B cell (primary cell): ENCODE measurements at regions not wholly inside any gene's neighbourhood (a gene's known extent, or its start where the extent isn't known, plus 50 kb on each side); places are given as distances from the start of the nearest gene placed in this dataset.
"Not testable (repeated sequence)": the region's sequence is repeated elsewhere in the genome, so short reads cannot be mapped to it uniquely, and the experiment has no call there.

Experiments
- ATAC-seq: fragments of 200-7000 bp; cut with Tn5 transposase; one replicate; pipeline ENCODE4 v1.10.0; 2021; ENCODE audit warnings: low read depth, mild to moderate bottlenecking, moderate number of reproducible peaks, moderate library complexity
- CTCF ChIA-PET: fragments of 350-600 bp; sonication (Branson Sonifier 250); formaldehyde crosslinking; loops from one replicate; lab custom pipeline; 2021; ENCODE audit warnings: antibody characterized with exemption, inconsistent platforms; lab: Charles Lee
- POLR2A ChIA-PET: fragments of 350-600 bp; sonication (Branson Sonifier 250); formaldehyde crosslinking; loops from one replicate; lab custom pipeline; 2021; ENCODE audit warnings: antibody characterized with exemption; lab: Charles Lee
- DNase-seq: peaks from one replicate; pipeline ENCODE4 v3.0.0; 2013
- H2AFZ ChIP-seq: 2 replicates; pipeline ENCODE4 v1.6.1; 2012; ENCODE audit warnings: mild to moderate bottlenecking, low read depth, low read length; ENCODE audit not compliant: insufficient read depth, poor library complexity, severe bottlenecking
- H3K27ac ChIP-seq, 2 donors: 1 replicate in 1 of 2; 2 replicates in 1 of 2; pipeline ENCODE4 v1.5.1; 2012 to 2013; ENCODE audit warnings: low read length in 2 of 2, mild to moderate bottlenecking in 2 of 2, moderate library complexity in 1 of 2
- H3K27me3 ChIP-seq, 4 experiments: fragments of 200-600 bp in 1 of 4; sonication (generic) in 1 of 4; replicated peaks in 1 of 4; 1 replicate in 2 of 4; 2 replicates in 2 of 4; pipeline versions ENCODE4 v1.6.1 to v1.7.0; 2013 to 2016; ENCODE audit warnings: low read length in 3 of 4, mild to moderate bottlenecking in 2 of 4, mixed read lengths in 1 of 4, moderate library complexity in 1 of 4; ENCODE audit not compliant: insufficient read depth in 4 of 4, control insufficient read depth in 3 of 4; ENCODE audit errors: control extremely low read depth in 1 of 4
- H3K36me3 ChIP-seq, 2 experiments: replicated peaks in 1 of 2; 1 replicate in 1 of 2; 2 replicates in 1 of 2; pipeline versions ENCODE4 v1.6.1 to v1.7.1; 2013; ENCODE audit warnings: low read length in 1 of 2; ENCODE audit not compliant: insufficient read depth in 2 of 2, control insufficient read depth in 1 of 2; ENCODE audit errors: control extremely low read depth in 1 of 2, extremely low read depth in 1 of 2
- H3K4me1 ChIP-seq, 2 donors: fragments of 200-600 bp in 1 of 2; sonication (generic) in 1 of 2; 1 replicate in 1 of 2; 2 replicates in 1 of 2; pipeline versions ENCODE4 v1.5.1 to v1.6.1; 2013 to 2017; ENCODE audit warnings: low read length in 2 of 2; ENCODE audit not compliant: control insufficient read depth in 2 of 2, insufficient read depth in 2 of 2
- H3K4me2 ChIP-seq: replicated peaks from 2 replicates; pipeline ENCODE3; 2012; ENCODE audit warnings: mild to moderate bottlenecking, low read depth, low read length; ENCODE audit not compliant: poor library complexity, severe bottlenecking
- H3K4me3 ChIP-seq, 5 experiments: fragments of 200-600 bp in 1 of 5; sonication (generic) in 1 of 5; 1 replicate in 3 of 5; 2 replicates in 2 of 5; pipeline versions ENCODE4 v1.5.1 to v1.7.0; 2011 to 2016; ENCODE audit warnings: low read length in 4 of 5, mild to moderate bottlenecking in 4 of 5, low read depth in 2 of 5, control low read depth in 1 of 5, moderate library complexity in 1 of 5; ENCODE audit not compliant: insufficient read depth in 1 of 5; ENCODE audit errors: control extremely low read depth in 1 of 5, extremely low read depth in 1 of 5
- H3K79me2 ChIP-seq: fragments of 200-600 bp; sonication (generic); one replicate; pipeline ENCODE4 v1.6.0; 2016; ENCODE audit warnings: low read length; ENCODE audit not compliant: control insufficient read depth, insufficient read depth
- H3K9ac ChIP-seq: fragments of 200-600 bp; sonication (generic); 2 replicates; pipeline ENCODE4 v1.6.1; 2017; ENCODE audit warnings: mild to moderate bottlenecking, low read length, moderate library complexity
- H3K9me3 ChIP-seq, 3 donors: one replicate each; pipeline versions ENCODE4 v1.6.1 to v1.7.1; 2013; ENCODE audit warnings: low read length in 2 of 3; ENCODE audit not compliant: control insufficient read depth in 2 of 3, insufficient read depth in 1 of 3; ENCODE audit errors: control extremely low read depth in 1 of 3
- H4K20me1 ChIP-seq: 2 replicates; pipeline ENCODE4 v1.6.0; 2012; ENCODE audit warnings: mild to moderate bottlenecking, low read length; ENCODE audit not compliant: insufficient read depth, control insufficient read depth, poor library complexity, severe bottlenecking
- H3K27ac Mint-ChIP-seq: one replicate; pipeline ENCODE4 v1.8.0; 2021; ENCODE audit warnings: mixed read lengths
- H3K27me3 Mint-ChIP-seq: one replicate; pipeline ENCODE4 v1.8.0; 2021; ENCODE audit warnings: mixed read lengths
- H3K4me1 Mint-ChIP-seq: one replicate; pipeline ENCODE4 v1.8.0; 2021; ENCODE audit warnings: mixed read lengths
- H3K4me3 Mint-ChIP-seq: one replicate; pipeline ENCODE4 v1.8.0; 2021; ENCODE audit warnings: mixed read lengths
- H3K9me3 Mint-ChIP-seq: one replicate; pipeline ENCODE4 v1.8.0; 2022; ENCODE audit warnings: mixed read lengths; ENCODE audit not compliant: insufficient read depth
- CTCF ChIP-seq: fragments of 200-600 bp; IDR thresholded peaks from one replicate; pipeline ENCODE4 v1.8.0; 2022; ENCODE audit warnings: antibody characterized with exemption, mild to moderate bottlenecking
- EZH2 ChIP-seq: IDR thresholded peaks from 2 replicates; pipeline ENCODE4 v1.6.1; 2012; ENCODE audit warnings: borderline replicate concordance, low read depth, mild to moderate bottlenecking, moderate library complexity, low read length; ENCODE audit not compliant: insufficient read depth, poor library complexity, severe bottlenecking
- WGBS: methylation state at CpG from one replicate; pipeline ENCODE4 v1.1.5; 2013; ENCODE audit warnings: missing lambda C conversion rate; ENCODE audit not compliant: insufficient coverage; 5-methylcytosine and 5-hydroxymethylcytosine counted together
- intact Hi-C: fragments of 100-400 bp; cut with micrococcal nuclease; formaldehyde crosslinking; loops from one replicate; pipeline ENCODE4 v1.10.0; 2022

- ATAC-seq (no peak), DNase-seq (no peak)
- H3K9ac ChIP-seq, result no peak overlapping the region
- Mint-ChIP-seq H3K27ac (no peak overlapping the region), H3K4me1 (no peaks in the 10 kb centered on the region), H3K27me3 (peaks cover 4% of the 10 kb centered on the region), H3K4me3 (no peak overlapping the region), H3K9me3 (no peaks in the 10 kb centered on the region)
- H3K27me3 ChIP-seq, result no peaks in the 10 kb centered on the region
- no peak overlapping the region for H3K4me3 ChIP-seq
- POLR2A ChIA-PET, result no interaction called here
- H4K20me1 ChIP-seq, result no peaks in the 10 kb centered on the region
- no peaks in the 10 kb centered on the region for H3K79me2 ChIP-seq
- H2AFZ ChIP-seq, result no peak overlapping the region
- H3K36me3 ChIP-seq, result no peaks in the 10 kb centered on the region
- no peaks in the 10 kb centered on the region for H3K9me3 ChIP-seq
- 67% methylated on average over 1 of the region's 5 CpGs for WGBS
- no peak overlapping the region for H3K27ac ChIP-seq
- no peaks in the 10 kb centered on the region for H3K4me1 ChIP-seq
- CTCF ChIA-PET, result no interaction called here
- H3K4me2 ChIP-seq, result no peak overlapping the region
- intact Hi-C loops, result no loop called here
- TF ChIP-seq EZH2, result no peak
- no peak for TF ChIP-seq CTCF
Observed at GRCh38 chr1:166601650-166602278, 237.5 kb upstream of the POGK start.

- H4K20me1 ChIP-seq, POLR2A ChIA-PET, H3K9me3 Mint-ChIP-seq, ATAC-seq, H3K79me2 ChIP-seq, H3K9me3 ChIP-seq, H3K4me3 Mint-ChIP-seq, H3K27ac ChIP-seq, H3K27me3 Mint-ChIP-seq, intact Hi-C loops, H2AFZ ChIP-seq, H3K27ac Mint-ChIP-seq, H3K27me3 ChIP-seq, H3K4me3 ChIP-seq, H3K36me3 ChIP-seq, H3K4me1 ChIP-seq, H3K9ac ChIP-seq, DNase-seq, H3K4me1 Mint-ChIP-seq, CTCF ChIA-PET, H3K4me2 ChIP-seq: not testable (repeated sequence)
- WGBS, result no CpG with 5 or more reads among the region's 3 CpGs
Observed at GRCh38 chr1:166602801-166603200, 236.5 kb upstream of the POGK start.
